NT2/D1 (cell line): ENCODE measurements at regions not wholly inside any gene's neighbourhood (a gene's known extent, or its start where the extent isn't known, plus 50 kb on each side); places are given as distances from the start of the nearest gene placed in this dataset.
"Not testable (repeated sequence)": the region's sequence is repeated elsewhere in the genome, so short reads cannot be mapped to it uniquely, and the experiment has no call there.

Source experiments
- DNase-seq: peaks from one replicate; pipeline ENCODE4 v3.0.0-alpha.2; 2011; ENCODE audit warnings: low read depth, low spot score
- H3K27me3 ChIP-seq: 2 replicates; pipeline ENCODE4 v1.6.0; 2011; ENCODE audit warnings: mild to moderate bottlenecking; ENCODE audit not compliant: insufficient read length, insufficient read depth
- H3K36me3 ChIP-seq: 2 replicates; pipeline ENCODE4 v1.6.1; 2011; ENCODE audit warnings: mild to moderate bottlenecking, low read length, mixed read lengths; ENCODE audit not compliant: insufficient read depth, insufficient read length
- H3K4me1 ChIP-seq: 2 replicates; pipeline ENCODE4 v1.5.1; 2011; ENCODE audit not compliant: insufficient read depth, insufficient read length
- H3K4me3 ChIP-seq: 2 replicates; pipeline ENCODE4 v1.5.1; 2011; ENCODE audit warnings: low read depth; ENCODE audit not compliant: insufficient read length
- H3K9ac ChIP-seq: 2 replicates; pipeline ENCODE4 v1.6.0; 2011; ENCODE audit warnings: low read depth; ENCODE audit not compliant: insufficient read length
- H3K9me3 ChIP-seq: 2 replicates; pipeline ENCODE4 v1.5.1; 2011; ENCODE audit warnings: mild to moderate bottlenecking, low read length; ENCODE audit not compliant: insufficient read depth
- SUZ12 ChIP-seq: IDR thresholded peaks from 2 replicates; pipeline ENCODE4 v1.6.1; 2011; ENCODE audit not compliant: insufficient read length, insufficient read depth; ENCODE audit errors: extremely low read depth
- YY1 ChIP-seq: IDR thresholded peaks from 2 replicates; pipeline ENCODE4 v1.6.1; 2011; ENCODE audit not compliant: insufficient read length, insufficient read depth
- ZNF274 ChIP-seq: IDR thresholded peaks from 2 replicates; pipeline ENCODE4 v1.6.1; 2011; ENCODE audit warnings: mild to moderate bottlenecking, low read depth, low read length

GRCh38 chrX:121755541-121755940 is 708.1 kb downstream of the GLUD2 start:
- Histone ChIP-seq H3K9me3 (no peaks in the 10 kb centered on the region), H3K27me3 (no peaks in the 10 kb centered on the region), H3K4me3 (no peak overlapping the region), H3K4me1 (no peaks in the 10 kb centered on the region), H3K36me3 (no peaks in the 10 kb centered on the region), H3K9ac (no peak overlapping the region)
- TF ChIP-seq ZNF274, result no peak
- TF ChIP-seq YY1, result no peak
- no peak for TF ChIP-seq SUZ12
- DNase-seq, result no peak

- no peaks in the 10 kb centered on the region for H3K27me3 ChIP-seq
- DNase-seq, result no peak
- H3K9ac ChIP-seq, result no peak overlapping the region
- H3K4me3 ChIP-seq, result no peak overlapping the region
- TF ChIP-seq YY1 (no peak), ZNF274 (no peak)
- no peaks in the 10 kb centered on the region for H3K36me3 ChIP-seq
- H3K9me3 ChIP-seq, result no peaks in the 10 kb centered on the region
- H3K4me1 ChIP-seq, result no peaks in the 10 kb centered on the region
Measured at GRCh38 chrX:121761845-121762244, 714.4 kb downstream of the GLUD2 start.

GRCh38 chrX:121763671-121764070 is 716.3 kb downstream of the GLUD2 start:
- H3K9me3 ChIP-seq, result no peaks in the 10 kb centered on the region
- no peak overlapping the region for H3K4me3 ChIP-seq
- H3K4me1 ChIP-seq, result no peaks in the 10 kb centered on the region
- no peaks in the 10 kb centered on the region for H3K27me3 ChIP-seq
- TF ChIP-seq ZNF274 (no peak), YY1 (no peak), SUZ12 (no peak)
- H3K36me3 ChIP-seq, result no peaks in the 10 kb centered on the region
- H3K9ac ChIP-seq, result no peak overlapping the region
- no peak for DNase-seq

- H3K36me3 ChIP-seq, H3K4me1 ChIP-seq, H3K9ac ChIP-seq, H3K4me3 ChIP-seq, H3K27me3 ChIP-seq, DNase-seq, H3K9me3 ChIP-seq: not testable (repeated sequence)
Measured at GRCh38 chrX:121768210-121768609, 720.8 kb downstream of the GLUD2 start.

GRCh38 chrX:121781991-121782390 is 734.6 kb downstream of the GLUD2 start:
- Histone ChIP-seq H3K27me3 (no peaks in the 10 kb centered on the region), H3K9ac (no peak overlapping the region), H3K9me3 (no peaks in the 10 kb centered on the region), H3K4me3 (no peak overlapping the region), H3K36me3 (no peaks in the 10 kb centered on the region), H3K4me1 (peaks cover 2% of the 10 kb centered on the region)
- TF ChIP-seq SUZ12 (no peak), ZNF274 (no peak), YY1 (no peak)
- DNase-seq, result no peak

- DNase-seq, result no peak
- no peaks in the 10 kb centered on the region for H3K36me3 ChIP-seq
- H3K27me3 ChIP-seq, result no peaks in the 10 kb centered on the region
- H3K4me3 ChIP-seq, result no peak overlapping the region
- H3K9ac ChIP-seq, result no peak overlapping the region
- TF ChIP-seq YY1, result no peak
- TF ChIP-seq SUZ12, result no peak
- no peak for TF ChIP-seq ZNF274
- no peaks in the 10 kb centered on the region for H3K9me3 ChIP-seq
- peaks cover 2% of the 10 kb centered on the region for H3K4me1 ChIP-seq
Measured at GRCh38 chrX:121782544-121782943, 735.1 kb downstream of the GLUD2 start.

- Histone ChIP-seq H3K4me1 (peaks cover 2% of the 10 kb centered on the region), H3K9ac (no peak overlapping the region), H3K36me3 (no peaks in the 10 kb centered on the region), H3K4me3 (no peak overlapping the region), H3K27me3 (no peaks in the 10 kb centered on the region), H3K9me3 (no peaks in the 10 kb centered on the region)
- DNase-seq, result no peak
- no peak for TF ChIP-seq SUZ12
- no peak for TF ChIP-seq ZNF274
- no peak for TF ChIP-seq YY1
Measured at GRCh38 chrX:121782976-121783375, 735.6 kb downstream of the GLUD2 start.

- no peaks in the 10 kb centered on the region for H3K4me1 ChIP-seq
- no peak for DNase-seq
- no peaks in the 10 kb centered on the region for H3K36me3 ChIP-seq
- H3K27me3 ChIP-seq, result no peaks in the 10 kb centered on the region
- no peak for TF ChIP-seq SUZ12
- no peak for TF ChIP-seq YY1
- TF ChIP-seq ZNF274, result no peak
- H3K9me3 ChIP-seq, result no peaks in the 10 kb centered on the region
- H3K9ac ChIP-seq, result no peak overlapping the region
- no peak overlapping the region for H3K4me3 ChIP-seq
Measured at GRCh38 chrX:121802881-121803412, 755.5 kb downstream of the GLUD2 start.
